ENCODE measurements at regions not wholly inside any gene's neighbourhood (a gene's known extent, or its start where the extent isn't known, plus 50 kb on each side); places are given as distances from the start of the nearest gene placed in this dataset.

GRCh38 chr4:137468836-137469235 lies 63.5 kb downstream of the PCDH18 start:
- no peak for ATAC-seq
- Histone ChIP-seq H3K4me3 (no peak overlapping the region), H3K27me3 (no peaks in the 10 kb centered on the region), H3K4me1 (no peaks in the 10 kb centered on the region), H3K27ac (no peak overlapping the region), H3K9me3 (no peaks in the 10 kb centered on the region), H3K36me3 (no peaks in the 10 kb centered on the region)
- intact Hi-C loops (cut with DNase I) = no loop called here
- WGBS (ENCODE audit: insufficient coverage, low coverage, low lambda C conversion rate, missing lambda C conversion rate) = 83% methylated on average over 3 of the region's 3 CpGs
- DNase-seq = no peak
- TF ChIP-seq CTCF (IDR thresholded peaks at IDR 0.05) (no peak), POLR2A (IDR thresholded peaks at IDR 0.05) (no peak)

GRCh38 chr4:137467537-137467936 lies 64.8 kb downstream of the PCDH18 start:
- DNase-seq (no peak), ATAC-seq (no peak)
- TF ChIP-seq POLR2A (IDR thresholded peaks at IDR 0.05) (no peak), CTCF (IDR thresholded peaks at IDR 0.05) (no peak)
- Histone ChIP-seq H3K4me3 (no peak overlapping the region), H3K27ac (no peak overlapping the region), H3K27me3 (no peaks in the 10 kb centered on the region), H3K36me3 (no peaks in the 10 kb centered on the region), H3K9me3 (no peaks in the 10 kb centered on the region), H3K4me1 (no peaks in the 10 kb centered on the region)
- intact Hi-C loops (cut with DNase I) = no loop called here

GRCh38 chr4:137463377-137464003 lies 68.8 kb downstream of the PCDH18 start:
- intact Hi-C loops (cut with DNase I) = no loop called here
- no peak overlapping the region for H3K4me3 ChIP-seq
- H3K27ac ChIP-seq = no peak overlapping the region
- H3K36me3 ChIP-seq = no peaks in the 10 kb centered on the region
- WGBS (ENCODE audit: insufficient coverage, low coverage, low lambda C conversion rate, missing lambda C conversion rate) = 57% methylated on average over 1 of the region's 1 CpG
- no peaks in the 10 kb centered on the region for H3K27me3 ChIP-seq
- H3K9me3 ChIP-seq = no peaks in the 10 kb centered on the region
- no peaks in the 10 kb centered on the region for H3K4me1 ChIP-seq
- no peak for ATAC-seq
- TF ChIP-seq CTCF (IDR thresholded peaks at IDR 0.05) = no peak
- TF ChIP-seq POLR2A (IDR thresholded peaks at IDR 0.05) = no peak
- DNase-seq = no peak

GRCh38 chr4:137455647-137456321 lies 76.5 kb downstream of the PCDH18 start:
- WGBS (ENCODE audit: insufficient coverage, low coverage, low lambda C conversion rate, missing lambda C conversion rate) = 44% methylated on average over 5 of the region's 5 CpGs
- no peaks in the 10 kb centered on the region for H3K4me1 ChIP-seq
- H3K9me3 ChIP-seq = no peaks in the 10 kb centered on the region
- ATAC-seq (no peak), DNase-seq (no peak)
- H3K27ac ChIP-seq = no peak overlapping the region
- intact Hi-C loops (cut with DNase I) = no loop called here
- H3K27me3 ChIP-seq = no peaks in the 10 kb centered on the region
- no peak for TF ChIP-seq CTCF (IDR thresholded peaks at IDR 0.05)
- TF ChIP-seq POLR2A (IDR thresholded peaks at IDR 0.05) = no peak
- no peaks in the 10 kb centered on the region for H3K36me3 ChIP-seq
- H3K4me3 ChIP-seq = no peak overlapping the region
